G401.6 (cell line): ENCODE measurements at regions not wholly inside any gene's neighbourhood (a gene's known extent, or its start where the extent isn't known, plus 50 kb on each side); places are given as distances from the start of the nearest gene placed in this dataset.
A peak's percentile ranks its signal among the peaks of the same experiment; 100 is the strongest.

Experiments used
- FAIRE-seq: peaks from 2 replicates; lab custom pipeline; 2012; peaks lifted over from hg19 to GRCh38; lab: Jason Lieb, UNC

DNA sequence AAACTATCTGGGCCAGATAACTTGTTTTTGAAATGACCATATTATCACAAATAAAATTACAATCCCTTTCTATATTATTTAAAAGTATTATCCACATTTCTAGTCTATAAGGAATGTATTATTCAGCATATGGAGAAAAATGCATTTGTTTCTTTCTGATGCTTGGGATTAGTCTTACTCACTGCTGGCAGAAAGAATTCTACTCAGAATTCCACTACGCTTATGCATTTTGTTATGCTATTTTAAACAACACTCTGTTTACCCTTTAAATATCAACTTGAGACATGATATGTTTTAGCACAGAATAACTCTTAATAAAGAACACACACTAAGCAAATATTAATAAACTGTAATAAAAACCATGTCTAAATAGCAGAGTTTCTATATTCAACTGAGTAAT lies 77.6 kb upstream of the ANO3 start:
- no peak for FAIRE-seq

DNA sequence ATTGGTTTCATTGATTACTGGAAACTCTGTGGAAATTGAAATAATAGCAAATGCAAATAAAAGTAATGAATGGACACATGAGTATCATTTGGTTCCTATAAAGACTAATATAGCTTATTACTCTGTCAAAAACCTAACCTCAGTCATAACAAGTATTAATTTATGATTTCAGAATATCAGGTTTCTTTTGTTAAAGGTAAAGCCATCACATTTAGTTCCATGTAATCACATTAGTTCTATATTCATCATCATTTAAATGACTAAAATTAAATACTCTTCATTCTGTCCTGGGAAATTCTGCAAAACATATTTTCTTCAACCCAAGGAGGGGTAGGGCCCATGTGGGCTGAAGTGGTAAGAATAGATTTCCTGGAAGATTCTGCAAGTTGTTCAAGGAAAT lies 68.2 kb upstream of the ANO3 start:
- no peak for FAIRE-seq

DNA sequence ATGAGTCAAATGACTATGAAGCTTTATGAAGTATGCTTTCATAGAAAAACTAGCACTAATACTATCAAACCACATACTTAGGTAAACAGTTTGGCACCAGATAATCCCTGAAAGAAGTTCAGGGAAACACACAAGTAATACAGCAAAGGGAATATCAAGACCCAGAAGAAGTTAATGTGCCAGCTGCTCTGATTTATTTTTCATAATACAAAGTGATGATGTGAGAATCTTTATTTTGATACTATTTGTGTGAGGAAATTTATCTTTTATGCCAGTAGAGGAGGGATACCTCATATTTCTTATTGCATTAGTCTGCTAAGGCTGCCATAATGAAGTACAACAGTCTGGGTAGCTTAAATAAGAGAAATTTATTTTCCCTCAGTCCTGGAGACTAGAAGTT lies 67.7 kb upstream of the ANO3 start:
- no peak for FAIRE-seq

DNA sequence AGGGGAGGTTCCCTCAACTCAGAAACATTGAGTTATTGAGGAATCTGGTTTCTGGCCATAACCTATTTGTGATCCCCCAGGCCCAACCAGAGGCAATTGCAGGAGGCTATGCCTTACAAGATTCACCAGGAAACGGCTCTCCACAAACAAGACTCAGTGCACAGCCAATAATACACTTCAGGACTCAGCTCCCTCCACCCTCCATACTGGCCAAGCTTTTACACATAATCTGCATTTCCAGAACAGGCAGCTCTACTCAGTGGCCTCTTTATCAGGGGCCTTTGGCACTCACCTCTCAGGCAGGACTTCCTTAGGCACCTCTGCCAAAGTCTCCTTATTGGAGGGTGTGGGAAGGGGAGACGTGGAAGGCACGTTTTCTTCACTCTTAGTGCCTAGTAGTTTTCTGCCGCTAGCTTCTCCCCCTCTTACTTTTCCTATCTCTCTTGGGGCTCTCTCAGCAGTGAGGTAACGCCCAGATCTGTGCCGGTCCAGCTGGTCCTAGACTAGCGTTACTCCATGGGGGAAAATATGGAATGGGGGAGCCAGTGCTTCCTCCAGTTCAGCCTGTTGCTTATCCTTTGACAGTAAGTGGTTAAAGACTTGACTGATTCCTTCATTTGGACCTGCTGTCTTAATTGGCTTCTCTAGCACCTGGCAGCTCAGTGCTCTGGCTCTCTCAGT lies 62.8 kb upstream of the ANO3 start:
- no peak for FAIRE-seq

GRCh38 chr11:26271666-26272065 lies 60.3 kb upstream of the ANO3 start:
- FAIRE-seq, result no peak

DNA sequence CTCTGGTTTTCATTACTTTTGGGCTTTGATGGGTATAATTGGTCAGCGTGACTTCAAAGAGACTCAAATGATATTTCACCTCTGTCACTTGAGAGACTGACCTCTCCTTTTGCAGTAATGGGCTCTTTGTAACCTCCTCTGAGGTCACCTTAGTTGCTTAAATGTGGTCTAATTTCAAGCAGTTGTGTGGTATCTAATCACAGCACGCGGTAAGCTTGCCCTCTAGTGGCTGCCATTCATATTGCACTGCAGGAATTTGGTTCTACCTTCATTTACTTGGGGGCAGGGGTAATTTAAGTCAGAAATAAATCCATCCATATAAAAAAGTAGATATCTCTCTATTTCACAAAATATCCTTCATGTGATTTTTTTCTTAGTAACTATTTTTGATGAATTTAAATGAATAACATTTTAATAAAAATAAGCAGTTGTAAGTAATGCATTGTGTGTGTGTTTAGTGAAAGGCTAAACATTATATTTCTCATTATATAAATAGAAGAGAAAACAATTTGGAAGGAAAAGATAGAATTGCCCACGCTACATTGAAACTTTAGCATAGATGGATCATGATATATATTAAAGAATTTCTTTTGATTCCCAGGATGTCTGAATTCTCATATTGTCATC lies 55.0 kb upstream of the ANO3 start:
- FAIRE-seq, result peak; percentile 62

GRCh38 chr11:26278354-26278753 lies 53.6 kb upstream of the ANO3 start:
- no peak for FAIRE-seq
